ENCODE measurements at regions not wholly inside any gene's neighbourhood (a gene's known extent, or its start where the extent isn't known, plus 50 kb on each side); places are given as distances from the start of the nearest gene placed in this dataset.

DNA sequence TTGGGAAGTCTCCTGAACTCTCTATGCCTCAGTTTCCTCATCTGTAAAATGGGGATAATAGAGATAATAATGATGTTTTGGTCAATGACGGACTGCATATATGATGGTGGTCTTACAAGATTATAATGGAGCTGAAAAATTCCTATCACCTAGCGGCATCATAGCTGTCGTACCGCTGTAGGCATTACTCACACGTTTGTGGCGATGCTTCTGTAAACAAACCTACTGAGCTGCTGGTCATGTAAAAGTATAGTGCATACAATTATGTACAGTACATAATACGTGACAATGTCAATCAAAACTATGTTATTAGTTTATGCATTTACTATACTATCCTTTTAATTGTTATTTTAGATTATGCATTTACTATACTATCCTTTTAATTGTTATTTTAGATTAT, 339.1 kb upstream of the NPVF start:
- no peaks in the 10 kb centered on the region for H3K27me3 ChIP-seq (ENCODE audit: insufficient read depth, low read length, poor library complexity)
- no peak overlapping the region for H2BK5ac ChIP-seq (ENCODE audit: low read length)
- no peak overlapping the region for H2BK15ac ChIP-seq (replicated peaks; ENCODE audit: low read depth)
- WGBS (ENCODE audit: extremely low coverage, insufficient coverage, low lambda C conversion rate), result no CpG with 5 or more reads among the region's 7 CpGs
- H4K5ac ChIP-seq (ENCODE audit: low read length), result no peak overlapping the region
- no peak overlapping the region for H2AK5ac ChIP-seq (ENCODE audit: low read length)
- H3K79me2 ChIP-seq (ENCODE audit: control insufficient read depth, insufficient read depth, low read length), result no peaks in the 10 kb centered on the region
- no peak overlapping the region for H3K9ac ChIP-seq (ENCODE audit: low read length)
- no peak overlapping the region for H3K4me2 ChIP-seq (ENCODE audit: low read length)
- H3K36me3 ChIP-seq (ENCODE audit: control insufficient read depth, insufficient read depth, low read length), result no peaks in the 10 kb centered on the region
- no peak overlapping the region for H3K4me3 ChIP-seq (ENCODE audit: low read length)
- H3K56ac ChIP-seq (ENCODE audit: low read length), result no peak overlapping the region
- H3K23ac ChIP-seq (ENCODE audit: low read length), result no peak overlapping the region
- no peak overlapping the region for H3K4ac ChIP-seq (ENCODE audit: low read depth, low read length)
- no peaks in the 10 kb centered on the region for H3K4me1 ChIP-seq (ENCODE audit: control insufficient read depth, low read depth, low read length)
- H4K8ac ChIP-seq (ENCODE audit: low read depth, low read length), result no peak overlapping the region
- no peak overlapping the region for H3K27ac ChIP-seq (ENCODE audit: low read depth, low read length)
- no peak overlapping the region for H2BK120ac ChIP-seq (ENCODE audit: low read depth, low read length)
- DNase-seq, result no peak
- no peak overlapping the region for H3K18ac ChIP-seq (ENCODE audit: low read length)
- no peaks in the 10 kb centered on the region for H3K79me1 ChIP-seq (ENCODE audit: low read length)

- no peak overlapping the region for H3K4ac ChIP-seq (ENCODE audit: low read depth, low read length)
- no peaks in the 10 kb centered on the region for H3K79me1 ChIP-seq (ENCODE audit: low read length)
- H3K18ac ChIP-seq (ENCODE audit: low read length), result no peak overlapping the region
- H3K27me3 ChIP-seq (ENCODE audit: insufficient read depth, low read length, poor library complexity), result no peaks in the 10 kb centered on the region
- H3K36me3 ChIP-seq (ENCODE audit: control insufficient read depth, insufficient read depth, low read length), result no peaks in the 10 kb centered on the region
- no peak for DNase-seq
- H2BK15ac ChIP-seq (replicated peaks; ENCODE audit: low read depth), result no peak overlapping the region
- no peak overlapping the region for H2AK5ac ChIP-seq (ENCODE audit: low read length)
- H4K8ac ChIP-seq (ENCODE audit: low read depth, low read length), result no peak overlapping the region
- no peak overlapping the region for H3K4me2 ChIP-seq (ENCODE audit: low read length)
- no CpG with 5 or more reads among the region's 3 CpGs for WGBS (ENCODE audit: extremely low coverage, insufficient coverage, low lambda C conversion rate)
- H3K4me3 ChIP-seq (ENCODE audit: low read length), result no peak overlapping the region
- no peak overlapping the region for H3K56ac ChIP-seq (ENCODE audit: low read length)
- no peak overlapping the region for H2BK5ac ChIP-seq (ENCODE audit: low read length)
- H3K4me1 ChIP-seq (ENCODE audit: control insufficient read depth, low read depth, low read length), result no peaks in the 10 kb centered on the region
- H4K5ac ChIP-seq (ENCODE audit: low read length), result no peak overlapping the region
- H3K23ac ChIP-seq (ENCODE audit: low read length), result no peak overlapping the region
- no peak overlapping the region for H3K27ac ChIP-seq (ENCODE audit: low read depth, low read length)
- H2BK120ac ChIP-seq (ENCODE audit: low read depth, low read length), result no peak overlapping the region
- H3K79me2 ChIP-seq (ENCODE audit: control insufficient read depth, insufficient read depth, low read length), result no peaks in the 10 kb centered on the region
- H3K9ac ChIP-seq (ENCODE audit: low read length), result no peak overlapping the region
These were observed 341.5 kb upstream of the NPVF start for GRCh38 chr7:25569765-25570164.

DNA sequence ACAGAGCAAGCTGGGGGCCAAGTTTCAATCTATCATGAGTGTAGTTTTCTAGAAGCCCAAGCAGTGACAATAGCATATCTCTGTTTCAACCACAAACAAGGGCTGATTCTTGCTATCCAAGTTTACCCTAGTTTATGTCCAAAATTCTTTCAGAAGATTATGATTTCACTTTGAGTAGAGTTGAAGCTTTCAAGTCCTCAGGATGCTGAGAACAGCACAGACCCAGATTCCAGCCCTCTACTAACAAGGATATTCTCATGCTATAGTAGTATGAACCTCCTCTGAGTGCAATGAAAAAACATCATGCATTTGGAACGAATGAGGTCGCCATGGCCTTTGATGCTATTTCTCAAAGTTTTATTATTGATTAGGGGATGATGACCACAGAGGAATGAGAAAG, 344.1 kb upstream of the NPVF start:
- Histone ChIP-seq H2AK5ac (ENCODE audit: low read length) (no peak overlapping the region), H3K9ac (ENCODE audit: low read length) (no peak overlapping the region), H3K4me3 (ENCODE audit: low read length) (no peak overlapping the region), H4K8ac (ENCODE audit: low read depth, low read length) (no peak overlapping the region), H2BK5ac (ENCODE audit: low read length) (no peak overlapping the region), H3K18ac (ENCODE audit: low read length) (no peak overlapping the region), H3K23ac (ENCODE audit: low read length) (no peak overlapping the region), H3K56ac (ENCODE audit: low read length) (no peak overlapping the region), H4K5ac (ENCODE audit: low read length) (no peak overlapping the region), H3K27ac (ENCODE audit: low read depth, low read length) (no peak overlapping the region), H3K4ac (ENCODE audit: low read depth, low read length) (no peak overlapping the region), H3K4me2 (ENCODE audit: low read length) (no peak overlapping the region), H3K4me1 (ENCODE audit: control insufficient read depth, low read depth, low read length) (no peaks in the 10 kb centered on the region), H3K27me3 (ENCODE audit: insufficient read depth, low read length, poor library complexity) (no peaks in the 10 kb centered on the region), H3K36me3 (ENCODE audit: control insufficient read depth, insufficient read depth, low read length) (no peaks in the 10 kb centered on the region), H3K79me2 (ENCODE audit: control insufficient read depth, insufficient read depth, low read length) (no peaks in the 10 kb centered on the region), H2BK120ac (ENCODE audit: low read depth, low read length) (no peak overlapping the region), H3K79me1 (ENCODE audit: low read length) (no peaks in the 10 kb centered on the region), H2BK15ac (replicated peaks; ENCODE audit: low read depth) (no peak overlapping the region)
- WGBS (ENCODE audit: extremely low coverage, insufficient coverage, low lambda C conversion rate), result no CpG with 5 or more reads among the region's 2 CpGs
- DNase-seq, result no peak

DNA sequence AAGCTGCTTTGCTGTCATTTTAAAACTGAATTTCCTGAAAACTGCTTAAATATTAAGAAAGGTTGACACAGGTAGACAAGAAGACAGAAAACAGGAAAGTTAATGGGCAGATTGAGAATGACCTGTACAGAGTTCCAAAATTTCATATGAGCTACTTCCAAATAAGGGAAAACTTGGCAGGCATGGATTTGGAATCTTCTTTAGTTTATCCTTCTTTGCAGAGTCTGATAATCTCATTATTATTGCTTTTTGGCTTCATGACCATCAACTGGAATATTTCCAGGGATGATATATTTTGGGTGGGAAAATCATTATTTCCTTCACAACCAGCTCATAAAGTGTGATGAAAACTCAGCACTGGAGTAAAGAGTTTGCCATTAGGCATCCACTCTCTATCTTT, 346.5 kb upstream of the NPVF start:
- Histone ChIP-seq H2BK120ac (ENCODE audit: low read depth, low read length) (no peak overlapping the region), H2AK5ac (ENCODE audit: low read length) (no peak overlapping the region), H4K5ac (ENCODE audit: low read length) (no peak overlapping the region), H4K8ac (ENCODE audit: low read depth, low read length) (no peak overlapping the region), H3K23ac (ENCODE audit: low read length) (no peak overlapping the region), H2BK5ac (ENCODE audit: low read length) (no peak overlapping the region), H2BK15ac (replicated peaks; ENCODE audit: low read depth) (no peak overlapping the region), H3K18ac (ENCODE audit: low read length) (no peak overlapping the region), H3K4me3 (ENCODE audit: low read length) (no peak overlapping the region), H3K79me2 (ENCODE audit: control insufficient read depth, insufficient read depth, low read length) (no peaks in the 10 kb centered on the region), H3K27me3 (ENCODE audit: insufficient read depth, low read length, poor library complexity) (no peaks in the 10 kb centered on the region), H3K36me3 (ENCODE audit: control insufficient read depth, insufficient read depth, low read length) (no peaks in the 10 kb centered on the region), H3K4me1 (ENCODE audit: control insufficient read depth, low read depth, low read length) (peaks cover 2% of the 10 kb centered on the region), H3K4me2 (ENCODE audit: low read length) (no peak overlapping the region), H3K4ac (ENCODE audit: low read depth, low read length) (no peak overlapping the region), H3K9ac (ENCODE audit: low read length) (no peak overlapping the region), H3K79me1 (ENCODE audit: low read length) (no peaks in the 10 kb centered on the region), H3K27ac (ENCODE audit: low read depth, low read length) (no peak overlapping the region), H3K56ac (ENCODE audit: low read length) (no peak overlapping the region)
- DNase-seq, result no peak

GRCh38 chr7:25575634-25576033, 347.3 kb upstream of the NPVF start:
- Histone ChIP-seq H3K56ac (ENCODE audit: low read length) (no peak overlapping the region), H3K9ac (ENCODE audit: low read length) (no peak overlapping the region), H2BK15ac (replicated peaks; ENCODE audit: low read depth) (no peak overlapping the region), H3K4me2 (ENCODE audit: low read length) (no peak overlapping the region), H3K4ac (ENCODE audit: low read depth, low read length) (no peak overlapping the region), H3K36me3 (ENCODE audit: control insufficient read depth, insufficient read depth, low read length) (no peaks in the 10 kb centered on the region), H3K4me1 (ENCODE audit: control insufficient read depth, low read depth, low read length) (peaks cover 2% of the 10 kb centered on the region), H2BK5ac (ENCODE audit: low read length) (no peak overlapping the region), H3K4me3 (ENCODE audit: low read length) (no peak overlapping the region), H3K18ac (ENCODE audit: low read length) (no peak overlapping the region), H2AK5ac (ENCODE audit: low read length) (no peak overlapping the region), H4K8ac (ENCODE audit: low read depth, low read length) (no peak overlapping the region), H3K27ac (ENCODE audit: low read depth, low read length) (no peak overlapping the region), H3K79me2 (ENCODE audit: control insufficient read depth, insufficient read depth, low read length) (no peaks in the 10 kb centered on the region), H2BK120ac (ENCODE audit: low read depth, low read length) (no peak overlapping the region), H3K79me1 (ENCODE audit: low read length) (no peaks in the 10 kb centered on the region), H4K5ac (ENCODE audit: low read length) (no peak overlapping the region), H3K27me3 (ENCODE audit: insufficient read depth, low read length, poor library complexity) (no peaks in the 10 kb centered on the region), H3K23ac (ENCODE audit: low read length) (no peak overlapping the region)
- DNase-seq, result no peak
- no CpG with 5 or more reads among the region's 4 CpGs for WGBS (ENCODE audit: extremely low coverage, insufficient coverage, low lambda C conversion rate)

GRCh38 chr7:25578991-25579777, 350.9 kb upstream of the NPVF start:
- DNase-seq, result peak; percentile 91
- no peaks in the 10 kb centered on the region for H3K79me1 ChIP-seq (ENCODE audit: low read length)
- no peak overlapping the region for H3K4ac ChIP-seq (ENCODE audit: low read depth, low read length)
- H3K18ac ChIP-seq (ENCODE audit: low read length), result peak overlapping the region; percentile 4
- H3K9ac ChIP-seq (ENCODE audit: low read length), result no peak overlapping the region
- no peak overlapping the region for H2BK120ac ChIP-seq (ENCODE audit: low read depth, low read length)
- no peak overlapping the region for H3K4me2 ChIP-seq (ENCODE audit: low read length)
- H3K36me3 ChIP-seq (ENCODE audit: control insufficient read depth, insufficient read depth, low read length), result no peaks in the 10 kb centered on the region
- H2BK5ac ChIP-seq (ENCODE audit: low read length), result peak overlapping the region; percentile 62
- no peak overlapping the region for H4K8ac ChIP-seq (ENCODE audit: low read depth, low read length)
- peak overlapping the region; percentile 68 for H3K56ac ChIP-seq (ENCODE audit: low read length)
- peak overlapping the region; percentile 52 for H3K27ac ChIP-seq (ENCODE audit: low read depth, low read length)
- no peak overlapping the region for H3K23ac ChIP-seq (ENCODE audit: low read length)
- no peak overlapping the region for H2BK15ac ChIP-seq (replicated peaks; ENCODE audit: low read depth)
- no peaks in the 10 kb centered on the region for H3K79me2 ChIP-seq (ENCODE audit: control insufficient read depth, insufficient read depth, low read length)
- no peak overlapping the region for H4K5ac ChIP-seq (ENCODE audit: low read length)
- no CpG with 5 or more reads among the region's 3 CpGs for WGBS (ENCODE audit: extremely low coverage, insufficient coverage, low lambda C conversion rate)
- H2AK5ac ChIP-seq (ENCODE audit: low read length), result no peak overlapping the region
- H3K27me3 ChIP-seq (ENCODE audit: insufficient read depth, low read length, poor library complexity), result no peaks in the 10 kb centered on the region
- no peak overlapping the region for H3K4me3 ChIP-seq (ENCODE audit: low read length)
- H3K4me1 ChIP-seq (ENCODE audit: control insufficient read depth, low read depth, low read length), result peaks cover 2% of the 10 kb centered on the region
